ENCODE measurements at regions not wholly inside any gene's neighbourhood (a gene's known extent, or its start where the extent isn't known, plus 50 kb on each side); places are given as distances from the start of the nearest gene placed in this dataset.

DNA sequence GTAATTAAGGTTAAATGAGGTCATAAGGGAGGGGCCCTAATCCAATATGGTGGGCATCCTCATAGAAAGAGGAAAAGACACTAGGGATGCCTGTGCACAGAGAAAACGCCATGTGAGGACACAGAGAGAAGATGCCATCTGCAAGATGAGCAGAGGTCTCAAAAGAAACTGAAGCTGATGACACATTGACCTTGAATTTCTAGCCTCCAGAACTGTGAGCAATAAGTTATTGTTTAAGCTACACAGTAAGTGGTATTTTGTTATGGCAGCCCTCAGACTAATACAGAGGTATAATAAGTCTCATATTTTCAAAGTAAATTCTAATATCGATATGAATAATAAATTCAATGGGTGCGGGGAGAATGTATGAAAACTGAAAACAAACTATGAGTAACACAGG lies 169.9 kb downstream of the UGT8 start:
- H3K9ac ChIP-seq (ENCODE audit: low read length) = no peak overlapping the region

DNA sequence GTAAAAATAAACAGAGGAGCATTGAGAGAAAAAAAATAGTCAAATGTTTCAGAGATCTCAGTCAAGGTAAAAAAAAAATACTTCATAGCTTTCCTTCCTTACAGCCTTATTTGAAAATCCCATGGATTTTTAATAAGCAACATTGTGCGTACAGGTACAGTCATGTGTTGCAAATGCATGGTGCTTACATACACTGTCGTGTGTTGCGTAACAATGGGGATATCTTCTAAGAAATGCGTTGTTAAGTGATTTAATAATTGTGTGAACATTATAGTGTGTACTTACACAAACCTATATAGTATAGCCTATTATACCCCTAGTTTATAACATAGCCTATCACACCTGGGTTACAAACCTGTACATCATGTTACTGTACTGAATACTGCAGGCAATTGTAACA lies 172.0 kb downstream of the UGT8 start:
- TF ChIP-seq TAF1 (IDR thresholded peaks at IDR 0.05; ENCODE audit: low read depth) = no peak
- TF ChIP-seq, protein P1, sequence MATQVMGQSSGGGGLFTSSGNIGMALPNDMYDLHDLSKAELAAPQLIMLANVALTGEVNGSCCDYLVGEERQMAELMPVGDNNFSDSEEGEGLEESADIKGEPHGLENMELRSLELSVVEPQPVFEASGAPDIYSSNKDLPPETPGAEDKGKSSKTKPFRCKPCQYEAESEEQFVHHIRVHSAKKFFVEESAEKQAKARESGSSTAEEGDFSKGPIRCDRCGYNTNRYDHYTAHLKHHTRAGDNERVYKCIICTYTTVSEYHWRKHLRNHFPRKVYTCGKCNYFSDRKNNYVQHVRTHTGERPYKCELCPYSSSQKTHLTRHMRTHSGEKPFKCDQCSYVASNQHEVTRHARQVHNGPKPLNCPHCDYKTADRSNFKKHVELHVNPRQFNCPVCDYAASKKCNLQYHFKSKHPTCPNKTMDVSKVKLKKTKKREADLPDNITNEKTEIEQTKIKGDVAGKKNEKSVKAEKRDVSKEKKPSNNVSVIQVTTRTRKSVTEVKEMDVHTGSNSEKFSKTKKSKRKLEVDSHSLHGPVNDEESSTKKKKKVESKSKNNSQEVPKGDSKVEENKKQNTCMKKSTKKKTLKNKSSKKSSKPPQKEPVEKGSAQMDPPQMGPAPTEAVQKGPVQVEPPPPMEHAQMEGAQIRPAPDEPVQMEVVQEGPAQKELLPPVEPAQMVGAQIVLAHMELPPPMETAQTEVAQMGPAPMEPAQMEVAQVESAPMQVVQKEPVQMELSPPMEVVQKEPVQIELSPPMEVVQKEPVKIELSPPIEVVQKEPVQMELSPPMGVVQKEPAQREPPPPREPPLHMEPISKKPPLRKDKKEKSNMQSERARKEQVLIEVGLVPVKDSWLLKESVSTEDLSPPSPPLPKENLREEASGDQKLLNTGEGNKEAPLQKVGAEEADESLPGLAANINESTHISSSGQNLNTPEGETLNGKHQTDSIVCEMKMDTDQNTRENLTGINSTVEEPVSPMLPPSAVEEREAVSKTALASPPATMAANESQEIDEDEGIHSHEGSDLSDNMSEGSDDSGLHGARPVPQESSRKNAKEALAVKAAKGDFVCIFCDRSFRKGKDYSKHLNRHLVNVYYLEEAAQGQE (IDR thresholded peaks at IDR 0.05; ENCODE audit: borderline replicate concordance) = no peak
- TF ChIP-seq SMC3 (conservative IDR thresholded peaks at IDR 0.05; ENCODE audit: poor library complexity) = no peak
- no peaks in the 10 kb centered on the region for H3K27me3 ChIP-seq (ENCODE audit: insufficient read depth, low read depth, low read length)
- H3K27ac ChIP-seq (ENCODE audit: low read length) = no peak overlapping the region
- H3K9me3 ChIP-seq (ENCODE audit: low read length) = no peaks in the 10 kb centered on the region
- no peak overlapping the region for H3K4me2 ChIP-seq (ENCODE audit: low read length)
- no peaks in the 10 kb centered on the region for H3F3A ChIP-seq (ENCODE audit: insufficient read depth, low read length, poor library complexity, severe bottlenecking)
- H3K36me3 ChIP-seq (ENCODE audit: insufficient read depth, low read length) = no peaks in the 10 kb centered on the region
- H3K79me2 ChIP-seq (replicated peaks; ENCODE audit: insufficient read depth, low read length) = no peaks in the 10 kb centered on the region
- no peaks in the 10 kb centered on the region for H4K20me1 ChIP-seq (ENCODE audit: insufficient read depth)
- no peak overlapping the region for H2AFZ ChIP-seq (ENCODE audit: low read depth, low read length)
- H3K4me3 ChIP-seq (ENCODE audit: low read length) = no peak overlapping the region
- H3K9me2 ChIP-seq (ENCODE audit: insufficient read depth, low read length) = no peaks in the 10 kb centered on the region
- no peak overlapping the region for H3K9ac ChIP-seq (ENCODE audit: low read length)

More for the DNA sequence above, 169.9 kb downstream of the UGT8 start:
- Histone ChIP-seq H3K4me3 (ENCODE audit: low read length) (no peak overlapping the region), H3K27me3 (ENCODE audit: insufficient read depth, low read depth, low read length) (no peaks in the 10 kb centered on the region), H3K27ac (ENCODE audit: low read length) (no peak overlapping the region), H3K79me2 (replicated peaks; ENCODE audit: insufficient read depth, low read length) (no peaks in the 10 kb centered on the region), H2AFZ (ENCODE audit: low read depth, low read length) (no peak overlapping the region), H3F3A (ENCODE audit: insufficient read depth, low read length, poor library complexity, severe bottlenecking) (no peaks in the 10 kb centered on the region), H4K20me1 (ENCODE audit: insufficient read depth) (no peaks in the 10 kb centered on the region), H3K9me3 (ENCODE audit: low read length) (no peaks in the 10 kb centered on the region), H3K9me2 (ENCODE audit: insufficient read depth, low read length) (no peaks in the 10 kb centered on the region), H3K4me2 (ENCODE audit: low read length) (no peak overlapping the region), H3K36me3 (ENCODE audit: insufficient read depth, low read length) (no peaks in the 10 kb centered on the region)
- TF ChIP-seq EZH2 (IDR thresholded peaks at IDR 0.05; ENCODE audit: borderline replicate concordance, insufficient read depth, low read length, poor library complexity, severe bottlenecking) (no peak), RAD21 (conservative IDR thresholded peaks at IDR 0.05) (no peak), TAF1 (IDR thresholded peaks at IDR 0.05; ENCODE audit: low read depth) (no peak), MXI1 (conservative IDR thresholded peaks at IDR 0.05; ENCODE audit: poor library complexity, severe bottlenecking) (no peak), POLR2AphosphoS5 (IDR thresholded peaks at IDR 0.05) (no peak), SMC3 (conservative IDR thresholded peaks at IDR 0.05; ENCODE audit: poor library complexity) (no peak), EP300 (conservative IDR thresholded peaks at IDR 0.05; ENCODE audit: poor library complexity, severe bottlenecking) (no peak)
- TF ChIP-seq, protein P2, sequence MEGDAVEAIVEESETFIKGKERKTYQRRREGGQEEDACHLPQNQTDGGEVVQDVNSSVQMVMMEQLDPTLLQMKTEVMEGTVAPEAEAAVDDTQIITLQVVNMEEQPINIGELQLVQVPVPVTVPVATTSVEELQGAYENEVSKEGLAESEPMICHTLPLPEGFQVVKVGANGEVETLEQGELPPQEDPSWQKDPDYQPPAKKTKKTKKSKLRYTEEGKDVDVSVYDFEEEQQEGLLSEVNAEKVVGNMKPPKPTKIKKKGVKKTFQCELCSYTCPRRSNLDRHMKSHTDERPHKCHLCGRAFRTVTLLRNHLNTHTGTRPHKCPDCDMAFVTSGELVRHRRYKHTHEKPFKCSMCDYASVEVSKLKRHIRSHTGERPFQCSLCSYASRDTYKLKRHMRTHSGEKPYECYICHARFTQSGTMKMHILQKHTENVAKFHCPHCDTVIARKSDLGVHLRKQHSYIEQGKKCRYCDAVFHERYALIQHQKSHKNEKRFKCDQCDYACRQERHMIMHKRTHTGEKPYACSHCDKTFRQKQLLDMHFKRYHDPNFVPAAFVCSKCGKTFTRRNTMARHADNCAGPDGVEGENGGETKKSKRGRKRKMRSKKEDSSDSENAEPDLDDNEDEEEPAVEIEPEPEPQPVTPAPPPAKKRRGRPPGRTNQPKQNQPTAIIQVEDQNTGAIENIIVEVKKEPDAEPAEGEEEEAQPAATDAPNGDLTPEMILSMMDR (IDR thresholded peaks at IDR 0.05; ENCODE audit: poor library complexity, severe bottlenecking) = no peak
- TF ChIP-seq, protein P1 (IDR thresholded peaks at IDR 0.05; ENCODE audit: borderline replicate concordance) = no peak

Measured in neural cell (in vitro differentiated cells).